HG02852 (cell line): ENCODE measurements at regions not wholly inside any gene's neighbourhood (a gene's known extent, or its start where the extent isn't known, plus 50 kb on each side); places are given as distances from the start of the nearest gene placed in this dataset.

Experiments
- ATAC-seq: cut with Tn5 transposase; IDR thresholded peaks from one replicate; pipeline ENCODE4 v1.9.1; 2021; ENCODE audit warnings: mild to moderate bottlenecking, moderate library complexity; ENCODE audit not compliant: unreplicated experiment

GRCh38 chr16:64829678-64830077 lies 292.2 kb downstream of the CDH11 start:
- ATAC-seq: no peak

- no peak for ATAC-seq
These were observed 295.5 kb downstream of the CDH11 start for GRCh38 chr16:64826374-64826773.

GRCh38 chr16:64823481-64824075 lies 298.3 kb downstream of the CDH11 start:
- no peak for ATAC-seq

- no peak for ATAC-seq
These were observed 311.8 kb downstream of the CDH11 start for GRCh38 chr16:64809876-64810629.

GRCh38 chr16:64808474-64808873 lies 313.4 kb downstream of the CDH11 start:
- no peak for ATAC-seq

- no peak for ATAC-seq
These were observed 330.1 kb downstream of the CDH11 start for GRCh38 chr16:64791756-64792155.

- ATAC-seq: no peak
These were observed 337.2 kb downstream of the CDH11 start for GRCh38 chr16:64784635-64785034.

GRCh38 chr16:64782484-64782883 lies 339.4 kb downstream of the CDH11 start:
- ATAC-seq: no peak

GRCh38 chr16:64780445-64780844 lies 341.4 kb downstream of the CDH11 start:
- no peak for ATAC-seq

- ATAC-seq: no peak
These were observed 343.1 kb downstream of the CDH11 start for GRCh38 chr16:64778777-64779176.

- ATAC-seq: no peak
These were observed 348.2 kb downstream of the CDH11 start for GRCh38 chr16:64773638-64774037.

GRCh38 chr16:64773184-64773583 lies 348.7 kb downstream of the CDH11 start:
- ATAC-seq: no peak

GRCh38 chr16:64771273-64771672 lies 350.6 kb downstream of the CDH11 start:
- ATAC-seq: no peak

- ATAC-seq: no peak
These were observed 359.7 kb downstream of the CDH11 start for GRCh38 chr16:64762211-64762610.

GRCh38 chr16:64754279-64754678 lies 367.6 kb downstream of the CDH11 start:
- ATAC-seq: no peak

- ATAC-seq: no peak
These were observed 370.0 kb downstream of the CDH11 start for GRCh38 chr16:64751906-64752305.

- ATAC-seq: no peak
These were observed 372.5 kb downstream of the CDH11 start for GRCh38 chr16:64749346-64749745.

GRCh38 chr16:64745258-64745930 lies 376.5 kb downstream of the CDH11 start:
- ATAC-seq: no peak

- ATAC-seq: no peak
These were observed 379.2 kb downstream of the CDH11 start for GRCh38 chr16:64742455-64743223.

- no peak for ATAC-seq
These were observed 381.6 kb downstream of the CDH11 start for GRCh38 chr16:64740261-64740660.

GRCh38 chr16:64738321-64738960 lies 383.4 kb downstream of the CDH11 start:
- no peak for ATAC-seq
